ENCODE measurements at regions not wholly inside any gene's neighbourhood (a gene's known extent, or its start where the extent isn't known, plus 50 kb on each side); places are given as distances from the start of the nearest gene placed in this dataset.

DNA sequence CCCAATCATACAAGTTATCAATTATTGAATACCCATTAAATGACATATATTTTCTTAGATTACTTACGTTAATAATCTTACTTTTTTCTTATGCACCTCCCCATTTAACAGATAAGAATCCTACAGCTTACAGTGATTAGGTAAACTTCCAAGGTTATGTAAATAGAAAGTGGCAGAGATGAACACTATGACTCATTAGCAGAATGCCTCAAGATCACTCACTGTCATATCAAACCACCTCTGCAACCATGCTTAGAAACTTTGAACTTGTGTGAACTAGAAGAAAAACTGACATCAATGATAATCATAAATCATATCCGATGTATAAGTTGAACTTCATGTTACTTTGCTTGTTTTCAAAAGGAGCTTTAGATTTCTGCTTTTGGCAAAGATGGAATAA, 911.6 kb upstream of the ARPP21 start:
- no peak for DNase-seq (ENCODE audit: low read depth in 2 of 3, low spot score in 1 of 3)

GRCh38 chr3:34742151-34742550, 897.2 kb upstream of the ARPP21 start:
- no peak for DNase-seq (ENCODE audit: low read depth in 2 of 3, low spot score in 1 of 3)

DNA sequence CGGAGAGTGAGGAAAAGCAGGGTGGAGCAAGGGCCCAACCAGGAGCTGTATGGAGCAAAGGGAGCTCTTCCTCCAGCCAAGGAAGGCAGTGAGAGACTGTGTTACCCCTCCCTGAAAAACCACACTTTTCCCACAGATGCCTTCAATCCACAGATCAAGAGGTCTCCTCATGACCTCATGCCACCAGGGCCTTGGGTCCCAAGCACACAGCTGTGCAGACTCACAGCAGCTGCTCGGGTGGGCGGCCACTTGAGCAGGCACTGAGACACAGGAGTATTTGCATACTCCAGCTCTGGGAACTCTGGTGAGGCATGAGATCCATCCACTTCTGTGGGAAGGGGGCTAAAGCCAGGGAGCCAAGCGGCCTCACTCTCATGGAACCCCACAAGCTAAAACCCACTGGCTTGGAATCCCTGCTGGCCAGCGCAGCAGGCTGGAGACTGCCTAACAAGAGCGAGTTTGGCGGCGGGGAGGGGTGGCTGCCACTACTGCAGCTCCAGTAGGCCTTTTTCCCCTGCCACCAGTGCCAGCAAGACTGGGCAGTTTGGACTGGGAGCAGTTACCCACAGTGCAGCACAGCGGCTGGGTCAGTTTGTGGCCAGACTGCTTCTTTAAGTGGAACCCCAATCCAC, 880.6 kb upstream of the ARPP21 start:
- DNase-seq (ENCODE audit: low read depth in 2 of 3, low spot score in 1 of 3) = no peak

DNA sequence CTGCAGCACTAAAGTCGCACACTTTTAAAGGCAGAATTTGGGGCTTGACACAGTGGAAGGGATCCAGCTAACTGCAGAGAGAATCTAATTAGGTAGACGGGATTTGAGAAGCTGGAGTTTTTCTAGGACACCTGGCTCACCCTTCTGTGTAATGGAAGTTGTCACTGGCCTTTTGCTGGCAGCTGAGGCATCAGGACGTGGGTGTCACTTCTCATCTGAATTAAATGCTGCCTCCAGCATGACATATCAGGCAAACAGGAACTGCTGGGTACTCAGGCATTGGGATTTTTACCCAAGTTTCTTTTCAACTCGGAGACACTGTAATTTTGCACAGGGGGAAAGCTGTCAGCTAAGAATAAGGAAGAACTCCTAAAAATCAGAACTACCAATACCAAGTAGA, 861.9 kb upstream of the ARPP21 start:
- DNase-seq (ENCODE audit: low read depth in 2 of 3, low spot score in 1 of 3) = no peak

DNA sequence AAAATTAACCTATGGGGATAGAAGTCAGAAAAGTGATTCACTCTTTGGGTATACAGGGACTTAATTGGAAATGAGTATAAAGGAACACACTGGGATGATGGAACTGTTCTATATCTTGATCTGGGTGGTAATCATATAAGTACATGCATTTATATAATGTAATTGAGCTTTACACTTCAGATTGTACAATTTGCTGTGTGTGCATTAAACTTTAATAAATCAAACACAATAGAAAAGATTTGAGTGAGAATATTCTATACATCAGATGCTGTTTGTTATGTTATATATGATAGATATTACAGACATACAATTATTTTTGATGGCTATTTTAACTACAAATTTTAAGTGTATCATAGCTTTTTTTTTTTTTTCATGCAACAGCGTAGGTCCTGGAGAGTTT, 860.2 kb upstream of the ARPP21 start:
- DNase-seq (ENCODE audit: low read depth in 2 of 3, low spot score in 1 of 3) = no peak

- no peak for DNase-seq (ENCODE audit: low read depth in 2 of 3, low spot score in 1 of 3)
These were observed 859.0 kb upstream of the ARPP21 start for GRCh38 chr3:34780294-34780693.

- no peak for DNase-seq (ENCODE audit: low read depth in 2 of 3, low spot score in 1 of 3)
These were observed 858.4 kb upstream of the ARPP21 start for GRCh38 chr3:34780973-34781372.

GRCh38 chr3:34782871-34783270, 856.5 kb upstream of the ARPP21 start:
- no peak for DNase-seq (ENCODE audit: low read depth in 2 of 3, low spot score in 1 of 3)

DNA sequence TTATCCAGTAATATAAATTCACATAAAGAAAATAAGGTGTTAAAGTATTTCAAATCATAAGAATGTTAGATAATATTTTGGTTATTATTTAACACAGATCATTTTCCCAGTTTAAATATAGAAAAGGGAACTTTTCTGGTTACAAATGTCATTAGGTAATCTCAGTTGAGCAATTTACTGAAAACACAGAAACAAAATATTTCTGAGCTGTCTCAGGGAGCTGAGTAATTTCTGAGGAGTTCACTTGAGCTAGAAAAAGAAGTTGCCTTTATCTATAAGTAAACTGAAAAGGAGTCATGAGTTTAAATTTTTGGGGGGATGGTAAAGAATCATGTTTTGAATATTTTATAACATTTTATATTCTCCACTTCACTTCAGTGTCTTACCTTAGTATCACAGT, 855.4 kb upstream of the ARPP21 start:
- no peak for DNase-seq (ENCODE audit: low read depth in 2 of 3, low spot score in 1 of 3)

GRCh38 chr3:34793057-34793456, 846.3 kb upstream of the ARPP21 start:
- no peak for DNase-seq (ENCODE audit: low read depth in 2 of 3, low spot score in 1 of 3)

- no peak for DNase-seq (ENCODE audit: low read depth in 2 of 3, low spot score in 1 of 3)
These were observed 831.7 kb upstream of the ARPP21 start for GRCh38 chr3:34807611-34808010.

DNA sequence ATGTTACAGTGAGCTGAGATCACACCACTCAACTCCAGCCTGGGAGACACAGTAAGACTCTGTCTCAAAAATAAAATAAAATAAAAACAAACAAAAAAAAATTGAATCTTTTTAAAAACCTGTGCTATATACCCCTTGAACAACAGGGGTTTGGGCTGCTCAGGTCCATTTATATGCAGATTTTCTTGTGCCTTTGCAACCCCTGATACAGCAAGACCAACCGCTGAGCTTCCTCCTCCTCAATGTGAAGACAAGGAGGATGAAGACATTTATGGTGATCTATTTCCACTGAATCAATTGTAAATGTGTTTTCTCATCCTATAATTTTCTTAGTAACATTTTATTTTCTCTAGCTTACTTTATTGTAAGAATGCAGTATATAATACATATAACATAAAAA, 831.0 kb upstream of the ARPP21 start:
- DNase-seq (ENCODE audit: low read depth in 2 of 3, low spot score in 1 of 3) = no peak

GRCh38 chr3:34828847-34829246, 810.5 kb upstream of the ARPP21 start:
- no peak for DNase-seq (ENCODE audit: low read depth in 2 of 3, low spot score in 1 of 3)

- no peak for DNase-seq (ENCODE audit: low read depth in 2 of 3, low spot score in 1 of 3)
These were observed 806.3 kb upstream of the ARPP21 start for GRCh38 chr3:34832865-34833508.

- DNase-seq (ENCODE audit: low read depth in 2 of 3, low spot score in 1 of 3) = no peak
These were observed 801.2 kb upstream of the ARPP21 start for GRCh38 chr3:34837848-34838741.

- DNase-seq (ENCODE audit: low read depth in 2 of 3, low spot score in 1 of 3) = no peak
These were observed 796.4 kb upstream of the ARPP21 start for GRCh38 chr3:34842706-34843480.

DNA sequence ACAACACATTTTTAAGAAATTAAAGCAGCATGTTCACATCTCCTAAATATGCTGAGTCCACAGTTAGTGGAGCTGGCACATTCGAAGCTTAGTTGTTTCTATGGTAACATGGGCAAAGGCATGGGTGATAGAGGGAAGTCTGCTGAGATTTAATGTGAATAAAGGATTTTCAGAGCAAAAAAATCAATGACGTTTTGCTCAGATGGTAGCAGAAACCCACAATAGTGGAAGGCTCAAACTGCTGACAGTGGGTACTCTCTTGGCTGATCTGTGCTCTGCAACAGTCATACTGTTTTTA, 795.1 kb upstream of the ARPP21 start:
- DNase-seq (ENCODE audit: low read depth in 2 of 3, low spot score in 1 of 3) = no peak

- no peak for DNase-seq (ENCODE audit: low read depth in 2 of 3, low spot score in 1 of 3)
These were observed 788.2 kb upstream of the ARPP21 start for GRCh38 chr3:34851137-34851536.

DNA sequence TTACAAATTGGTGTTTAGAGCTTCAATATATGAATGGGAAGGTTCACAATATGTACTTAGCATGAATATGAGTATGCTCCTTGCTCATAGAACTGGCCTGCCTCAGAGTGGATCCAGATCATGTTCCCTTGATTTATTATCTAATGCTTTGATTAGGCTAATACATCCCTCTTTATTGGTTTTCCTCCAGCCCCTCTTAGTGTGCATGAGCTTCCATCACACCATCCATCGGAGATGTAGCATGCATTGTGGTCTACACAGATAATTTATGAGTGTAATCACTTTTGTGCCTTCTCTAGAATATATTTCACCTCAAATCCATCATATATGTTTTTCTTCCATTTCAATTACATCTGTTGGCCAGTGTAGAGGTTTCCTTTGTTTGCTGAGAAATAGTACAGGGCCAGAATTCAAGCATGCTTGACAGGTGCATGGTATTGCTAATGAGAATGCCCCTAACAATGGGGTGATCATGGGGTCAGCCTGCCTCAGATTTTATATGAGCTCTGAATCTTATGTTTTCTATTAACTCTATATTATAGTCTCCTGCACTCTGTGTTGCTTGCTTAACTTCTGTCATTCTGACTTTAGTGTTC, 786.4 kb upstream of the ARPP21 start:
- DNase-seq (ENCODE audit: low read depth in 2 of 3, low spot score in 1 of 3) = no peak

GRCh38 chr3:34856081-34856947, 783.0 kb upstream of the ARPP21 start:
- no peak for DNase-seq (ENCODE audit: low read depth in 2 of 3, low spot score in 1 of 3)

Data from stimulated activated CD4-positive, alpha-beta T cell treated with anti-CD3 and anti-CD28 coated beads, Interleukin-12 subunit alpha, Interleukin-12 subunit beta, amount 100 ng/mL, for 48 hours (primary cell).